ENCODE measurements at regions not wholly inside any gene's neighbourhood (a gene's known extent, or its start where the extent isn't known, plus 50 kb on each side); places are given as distances from the start of the nearest gene placed in this dataset.
A peak's percentile ranks its signal among the peaks of the same experiment; 100 is the strongest.

DNA sequence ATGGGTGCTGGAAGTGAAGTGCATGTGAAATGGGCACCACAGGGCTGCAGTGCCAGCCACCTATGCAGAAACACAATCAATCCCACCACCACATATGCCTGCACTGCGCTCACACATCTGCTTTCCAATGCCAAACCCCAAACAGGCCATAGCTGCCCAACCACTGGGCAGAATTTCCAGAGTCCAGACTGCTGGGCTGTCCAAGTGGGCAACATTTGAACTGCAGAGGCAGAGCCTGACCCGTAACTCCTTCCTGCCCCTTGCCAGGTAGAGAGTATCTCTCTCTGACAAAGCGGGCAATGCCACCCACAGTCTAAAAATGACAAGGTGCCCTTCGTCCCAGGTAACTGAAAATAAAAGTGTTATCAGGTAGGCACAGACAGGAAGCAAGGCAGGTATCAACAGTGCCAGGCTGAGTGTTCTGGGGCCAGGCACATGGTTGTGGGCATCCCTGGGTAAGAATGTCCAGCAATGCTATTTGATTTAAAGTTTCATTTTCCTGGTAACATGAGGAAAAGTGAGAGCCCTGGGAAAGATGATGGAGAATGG, 79.5 kb downstream of the FOXA2 start:
- no peak for DNase-seq

GRCh38 chr20:22503577-22503976, 80.8 kb downstream of the FOXA2 start:
- DNase-seq: no peak

GRCh38 chr20:22502731-22503191, 81.6 kb downstream of the FOXA2 start:
- DNase-seq: no peak

DNA sequence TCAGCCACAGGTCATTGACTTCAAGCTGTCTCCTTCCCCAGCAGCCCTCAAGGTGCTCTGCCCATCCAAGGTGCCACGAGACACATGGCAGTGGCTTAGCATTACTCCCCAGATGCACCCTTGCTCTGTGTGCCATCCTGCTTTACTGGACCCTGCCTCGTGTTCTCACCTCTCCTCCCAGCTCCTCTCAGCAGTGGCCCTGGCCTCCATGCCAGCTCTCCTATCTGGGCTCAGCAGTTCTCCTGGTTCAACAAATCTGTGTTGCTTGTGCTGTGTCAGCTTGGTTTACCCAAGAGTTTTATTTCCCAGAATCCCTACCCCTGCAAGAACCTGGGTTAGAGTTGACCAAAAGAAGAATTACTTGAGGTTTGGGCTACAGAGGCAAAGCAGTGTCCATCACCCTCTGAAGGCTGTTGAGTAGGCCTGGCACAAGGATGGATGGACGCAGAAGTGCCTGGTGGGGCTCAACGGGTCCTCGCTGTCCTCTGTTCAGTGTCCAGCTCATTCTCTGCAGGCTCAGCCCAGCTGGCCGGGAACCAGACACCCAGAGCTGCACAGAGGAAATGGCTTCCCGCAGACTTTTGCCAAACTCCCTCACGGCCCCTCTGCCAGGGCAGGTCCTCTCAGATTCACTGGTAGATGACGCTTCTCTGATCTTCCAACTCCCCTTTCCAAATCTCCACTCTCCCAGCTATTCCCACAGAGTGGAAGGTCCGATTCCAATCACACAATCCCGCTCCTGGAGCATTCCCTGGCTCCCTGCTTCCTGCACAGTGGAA, 82.6 kb downstream of the FOXA2 start:
- no peak for DNase-seq

- DNase-seq: no peak
Observed at GRCh38 chr20:22501034-22501433, 83.3 kb downstream of the FOXA2 start.

GRCh38 chr20:22499515-22500166, 84.7 kb downstream of the FOXA2 start:
- no peak for DNase-seq

DNA sequence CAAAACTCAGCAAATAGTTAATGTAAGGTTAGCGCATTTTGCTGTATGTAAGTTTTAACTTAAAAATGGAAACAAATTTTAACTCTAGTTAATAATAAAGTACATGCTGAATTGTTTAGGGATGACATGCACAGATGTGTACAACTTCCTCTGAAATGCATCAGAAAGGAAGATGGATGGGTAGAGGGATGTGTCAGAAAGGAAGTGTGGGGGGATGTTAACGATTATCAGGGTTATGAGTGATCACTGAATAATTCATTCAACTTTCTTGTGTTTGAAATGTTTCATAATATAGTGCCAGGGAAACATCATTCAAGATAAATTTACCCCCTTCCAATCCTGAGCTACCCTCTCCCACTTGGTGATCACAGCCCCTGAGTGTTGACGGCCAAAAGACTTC, 87.6 kb downstream of the FOXA2 start:
- no peak for DNase-seq

- no peak for DNase-seq
Observed at GRCh38 chr20:22495789-22496188, 88.6 kb downstream of the FOXA2 start.

- DNase-seq: no peak
Observed at GRCh38 chr20:22495172-22495571, 89.2 kb downstream of the FOXA2 start.

- DNase-seq: no peak
Observed at GRCh38 chr20:22492497-22492896, 91.9 kb downstream of the FOXA2 start.

GRCh38 chr20:22491194-22491505, 93.2 kb downstream of the FOXA2 start:
- no peak for DNase-seq

- peak; percentile 61 for DNase-seq
Observed at GRCh38 chr20:22490287-22491193, 93.8 kb downstream of the FOXA2 start.

- DNase-seq: no peak
Observed at GRCh38 chr20:22489626-22490286, 94.6 kb downstream of the FOXA2 start.

DNA sequence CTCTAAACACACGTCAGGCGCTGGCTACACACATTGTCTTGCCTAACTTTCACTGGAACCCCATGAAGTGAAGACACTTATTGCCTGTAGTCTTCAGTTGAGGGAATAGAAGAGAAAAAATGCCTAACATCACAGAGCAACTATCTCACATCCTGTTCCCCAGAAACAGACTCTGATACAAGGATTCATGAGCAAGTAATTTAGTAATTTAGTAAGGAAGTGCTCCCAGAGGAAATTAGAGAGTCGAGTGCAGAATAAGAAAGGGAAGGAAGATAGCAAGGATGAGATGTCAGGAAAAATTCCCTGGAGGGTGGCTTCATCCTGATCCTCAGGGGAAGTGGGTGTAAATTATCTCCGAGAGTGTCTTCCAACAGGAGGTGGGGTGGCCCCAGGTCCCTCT, 104.0 kb downstream of the FOXA2 start:
- no peak for DNase-seq

DNA sequence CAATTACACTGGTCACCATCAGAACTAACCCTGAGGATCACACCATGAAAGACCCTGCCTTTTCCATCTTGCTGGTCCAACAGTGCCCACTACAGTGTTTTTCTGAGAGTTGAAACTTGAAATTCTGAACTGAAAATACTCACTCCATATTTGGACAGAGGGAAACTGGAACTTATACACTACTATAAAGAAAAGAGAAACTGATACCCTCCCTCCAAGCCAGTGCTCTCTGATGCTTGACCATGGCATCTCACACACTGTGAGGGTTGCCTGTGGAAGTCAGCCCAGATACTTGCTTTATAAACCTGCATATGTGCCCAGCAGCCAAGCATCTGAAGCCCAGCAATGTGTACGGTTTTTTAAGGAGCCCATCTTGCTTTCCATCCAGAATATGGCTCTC, 108.7 kb downstream of the FOXA2 start:
- no peak for DNase-seq

DNA sequence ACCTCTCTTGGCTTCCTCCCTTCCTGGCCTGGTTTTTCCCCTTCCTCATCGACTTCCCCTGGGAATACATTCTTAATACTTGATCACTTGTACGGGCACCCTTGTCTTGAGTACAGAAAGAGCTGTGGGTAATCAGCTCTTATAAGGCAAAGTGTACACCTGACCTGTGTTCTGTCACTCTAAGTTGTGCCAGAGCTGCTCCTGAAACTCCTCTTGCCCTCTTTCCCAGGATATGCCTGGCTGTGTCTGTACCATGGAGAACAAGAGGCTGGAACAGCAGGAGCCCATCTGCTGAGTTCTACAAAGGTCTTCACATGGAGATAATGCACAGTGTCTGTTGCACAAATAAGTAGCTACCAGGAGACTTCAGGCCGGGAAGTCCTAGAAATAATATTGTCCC, 110.1 kb downstream of the FOXA2 start:
- no peak for DNase-seq

DNA sequence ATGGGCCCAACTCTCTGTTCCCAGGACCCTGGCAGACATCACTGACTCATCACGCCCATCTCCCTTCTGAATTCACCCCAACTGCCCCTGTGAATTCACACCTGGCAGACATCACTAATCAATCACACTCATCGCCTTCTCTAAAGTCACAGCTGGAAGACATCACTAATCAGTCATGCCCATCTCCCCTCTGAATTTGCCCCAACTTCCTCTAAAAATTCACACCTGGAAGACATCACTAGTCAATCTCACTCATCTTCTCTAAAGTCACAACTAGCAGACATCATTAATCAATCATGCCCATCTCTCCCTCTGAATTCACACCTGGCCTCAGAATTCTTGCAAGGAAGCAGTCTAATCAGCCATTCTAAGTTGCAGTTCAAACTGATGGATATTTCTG, 111.1 kb downstream of the FOXA2 start:
- no peak for DNase-seq

DNA sequence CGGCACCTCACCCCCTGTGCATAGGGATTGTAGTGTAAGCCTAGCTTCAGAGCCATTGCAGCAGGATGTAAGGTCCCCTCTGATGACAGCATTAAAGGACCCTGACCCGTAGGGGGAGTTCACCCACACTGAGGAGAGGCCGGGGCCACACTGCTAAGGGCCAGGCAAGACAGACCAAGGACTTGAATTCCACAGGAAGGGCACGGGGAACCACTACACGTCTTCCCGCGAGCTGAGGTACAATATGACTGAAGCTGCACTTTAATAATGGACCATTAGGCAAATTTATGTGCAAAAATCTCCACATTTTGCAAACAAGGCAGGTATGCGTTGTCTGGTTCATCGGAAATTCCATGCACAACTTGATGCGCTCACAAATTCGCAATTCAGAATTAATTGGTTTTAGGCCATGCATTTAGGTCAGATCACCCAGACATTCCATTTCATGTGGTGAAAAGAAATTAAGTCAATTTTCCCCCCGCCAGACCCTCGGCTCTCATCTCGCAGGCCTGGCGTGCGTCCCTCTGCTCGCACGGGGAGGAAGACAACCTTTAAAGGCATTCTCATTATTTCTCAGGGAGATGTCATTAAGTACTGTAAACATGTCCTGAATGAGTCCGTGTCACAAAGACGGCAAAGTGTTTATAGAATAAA, 111.8 kb downstream of the FOXA2 start:
- no peak for DNase-seq

DNA sequence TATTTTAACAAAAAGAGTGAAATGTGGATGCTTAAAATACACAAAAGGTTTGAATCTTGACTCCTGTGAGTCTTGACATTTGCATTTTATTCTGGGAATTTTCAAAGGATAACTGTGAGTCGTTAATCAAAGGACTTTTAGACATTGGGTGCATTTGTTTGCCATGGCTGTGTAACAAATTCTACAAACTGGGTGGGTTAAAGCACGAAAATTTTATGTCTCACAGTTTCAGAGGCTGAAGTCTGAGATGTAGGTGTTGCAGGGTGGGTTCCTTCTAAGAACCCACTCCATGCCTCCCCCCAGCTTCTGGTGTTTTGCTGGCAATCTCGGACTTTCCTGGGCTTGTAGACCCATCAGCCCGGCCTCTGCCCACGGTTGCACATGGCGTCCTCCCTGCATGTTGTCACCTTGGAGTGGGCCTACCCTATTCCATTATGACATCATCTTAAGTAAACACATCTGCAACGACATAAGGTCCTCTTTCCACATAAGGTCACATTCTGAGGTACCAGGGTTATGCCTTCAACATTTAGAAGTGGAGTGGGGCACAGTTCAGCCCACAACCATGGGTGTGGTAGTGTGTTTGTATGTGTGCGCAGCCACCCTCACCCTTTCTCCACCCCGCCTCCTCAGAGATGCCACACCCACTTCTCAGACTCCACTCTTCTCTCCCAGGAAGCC, 113.1 kb downstream of the FOXA2 start:
- DNase-seq: no peak

GRCh38 chr20:22470620-22471026, 113.7 kb downstream of the FOXA2 start:
- no peak for DNase-seq

Measured in left kidney (tissue), 1 donor.